Neural progenitor cell (in vitro differentiated cells): ENCODE measurements at regions not wholly inside any gene's neighbourhood (a gene's known extent, or its start where the extent isn't known, plus 50 kb on each side); places are given as distances from the start of the nearest gene placed in this dataset.
A peak's percentile ranks its signal among the peaks of the same experiment; 100 is the strongest.

Source experiments
- DNase-seq: peaks from one replicate; pipeline ENCODE4 v3.0.0-alpha.2; 2016; ENCODE audit warnings: low spot score
- H2AFZ ChIP-seq: fragments of 200-600 bp; sonication (generic); replicated peaks from 2 replicates; pipeline ENCODE4 v1.6.1; 2016; ENCODE audit warnings: antibody characterized with exemption
- H3F3A ChIP-seq: fragments of 200-600 bp; sonication (generic); 2 replicates; pipeline ENCODE4 v1.6.1; 2016; ENCODE audit warnings: antibody characterized with exemption, low read depth
- H3K27ac ChIP-seq: fragments of 200-600 bp; sonication (generic); 2 replicates; pipeline ENCODE4 v1.5.1; 2016; ENCODE audit warnings: mild to moderate bottlenecking
- H3K27me3 ChIP-seq: fragments of 200-600 bp; sonication (generic); 2 replicates; pipeline ENCODE4 v1.6.1; 2016; ENCODE audit warnings: mild to moderate bottlenecking, moderate library complexity
- H3K36me3 ChIP-seq: fragments of 200-600 bp; sonication (generic); 2 replicates; pipeline ENCODE4 v1.5.1; 2016
- H3K4me1 ChIP-seq: fragments of 200-600 bp; sonication (generic); 2 replicates; pipeline ENCODE4 v1.6.1; 2016; ENCODE audit warnings: mixed run types
- H3K4me2 ChIP-seq: fragments of 200-600 bp; sonication (generic); 2 replicates; pipeline ENCODE4 v1.6.1; 2016
- H3K4me3 ChIP-seq: fragments of 200-600 bp; sonication (generic); 2 replicates; pipeline ENCODE4 v1.5.1; 2016
- H3K79me2 ChIP-seq: fragments of 200-600 bp; sonication (generic); 2 replicates; pipeline ENCODE4 v1.6.1; 2016; ENCODE audit warnings: low read depth
- H3K9ac ChIP-seq: fragments of 200-600 bp; sonication (generic); 2 replicates; pipeline ENCODE4 v1.6.1; 2016
- H3K9me3 ChIP-seq: fragments of 200-600 bp; sonication (generic); 2 replicates; pipeline ENCODE4 v1.5.1; 2016; ENCODE audit warnings: low read depth
- H4K20me1 ChIP-seq: fragments of 200-600 bp; sonication (generic); 2 replicates; pipeline ENCODE4 v1.6.1; 2016; ENCODE audit warnings: low read depth
- H3K27ac Mint-ChIP-seq: 3 replicates; pipeline ENCODE4 v1.8.0; 2021; ENCODE audit warnings: mixed read lengths
- H3K27me3 Mint-ChIP-seq: 2 replicates; pipeline ENCODE4 v1.8.0; 2022; ENCODE audit warnings: low read depth, mild to moderate bottlenecking, inconsistent platforms, moderate library complexity, mixed read lengths; ENCODE audit not compliant: insufficient read depth
- H3K36me3 Mint-ChIP-seq: 3 replicates; pipeline ENCODE4 v1.8.0; 2021; ENCODE audit warnings: mixed read lengths
- H3K4me1 Mint-ChIP-seq: 3 replicates; pipeline ENCODE4 v1.8.0; 2021; ENCODE audit warnings: mixed read lengths
- H3K4me3 Mint-ChIP-seq: 3 replicates; pipeline ENCODE4 v1.8.0; 2021; ENCODE audit warnings: mild to moderate bottlenecking, moderate library complexity, mixed read lengths
- H3K9me3 Mint-ChIP-seq: 3 replicates; pipeline ENCODE4 v1.8.0; 2020; ENCODE audit warnings: mixed read lengths
- CTCF ChIP-seq: fragments of 200-600 bp; sonication (generic); IDR thresholded peaks from 2 replicates; pipeline ENCODE4 v1.5.1; 2017; ENCODE audit warnings: antibody characterized with exemption, mild to moderate bottlenecking
- EZH2 ChIP-seq: fragments of 200-600 bp; sonication (generic); IDR thresholded peaks from 2 replicates; pipeline ENCODE4 v1.6.1; 2017; ENCODE audit warnings: antibody characterized with exemption, mild to moderate bottlenecking, moderate library complexity
- EZH2phosphoT487 ChIP-seq: fragments of 200-600 bp; sonication (generic); IDR thresholded peaks from 2 replicates; pipeline ENCODE4 v1.6.1; 2017; ENCODE audit warnings: antibody characterized with exemption

GRCh38 chr12:33586576-33586975, 147.0 kb upstream of the SYT10 start:
- H3K4me2 ChIP-seq = no peak overlapping the region
- Mint-ChIP-seq H3K4me1 (peaks cover 42% of the 10 kb centered on the region), H3K27me3 (peaks cover 2% of the 10 kb centered on the region), H3K9me3 (peaks cover 6% of the 10 kb centered on the region), H3K4me3 (peak overlapping the region; percentile 13), H3K27ac (no peak overlapping the region), H3K36me3 (no peaks in the 10 kb centered on the region)
- H3K79me2 ChIP-seq = no peaks in the 10 kb centered on the region
- no peaks in the 10 kb centered on the region for H3K27me3 ChIP-seq
- H3K4me1 ChIP-seq = peaks cover 24% of the 10 kb centered on the region
- no peak overlapping the region for H3K9ac ChIP-seq
- no peaks in the 10 kb centered on the region for H4K20me1 ChIP-seq
- peaks cover 17% of the 10 kb centered on the region for H3F3A ChIP-seq
- H3K36me3 ChIP-seq = no peaks in the 10 kb centered on the region
- H3K4me3 ChIP-seq = no peak overlapping the region
- no peaks in the 10 kb centered on the region for H3K9me3 ChIP-seq
- H3K27ac ChIP-seq = no peak overlapping the region
- H2AFZ ChIP-seq = no peak overlapping the region
- no peak for TF ChIP-seq EZH2phosphoT487
- no peak for TF ChIP-seq CTCF
- TF ChIP-seq EZH2 = no peak
- no peak for DNase-seq

- Histone ChIP-seq H2AFZ (no peak overlapping the region), H3K79me2 (no peaks in the 10 kb centered on the region), H3F3A (peaks cover 17% of the 10 kb centered on the region), H3K27me3 (no peaks in the 10 kb centered on the region), H3K27ac (no peak overlapping the region), H3K4me3 (no peak overlapping the region), H3K4me1 (peaks cover 24% of the 10 kb centered on the region), H3K9me3 (no peaks in the 10 kb centered on the region), H3K9ac (no peak overlapping the region), H4K20me1 (no peaks in the 10 kb centered on the region), H3K4me2 (peak overlapping the region; percentile 11), H3K36me3 (no peaks in the 10 kb centered on the region)
- H3K9me3 Mint-ChIP-seq = peaks cover 6% of the 10 kb centered on the region
- DNase-seq = no peak
- H3K27ac Mint-ChIP-seq = peak overlapping the region; percentile 19
- H3K27me3 Mint-ChIP-seq = peaks cover 2% of the 10 kb centered on the region
- no peak overlapping the region for H3K4me3 Mint-ChIP-seq
- TF ChIP-seq EZH2phosphoT487 (no peak), CTCF (no peak), EZH2 (no peak)
- peaks cover 34% of the 10 kb centered on the region for H3K4me1 Mint-ChIP-seq
- H3K36me3 Mint-ChIP-seq = no peaks in the 10 kb centered on the region
Observed at GRCh38 chr12:33587354-33587753, 147.7 kb upstream of the SYT10 start.

- TF ChIP-seq EZH2phosphoT487 (no peak), EZH2 (no peak), CTCF (no peak)
- Mint-ChIP-seq H3K27me3 (peaks cover 2% of the 10 kb centered on the region), H3K9me3 (peaks cover 6% of the 10 kb centered on the region), H3K4me3 (peak overlapping the region; percentile 10), H3K36me3 (no peaks in the 10 kb centered on the region), H3K27ac (peak overlapping the region; percentile 53), H3K4me1 (peaks cover 32% of the 10 kb centered on the region)
- H3K27me3 ChIP-seq = no peaks in the 10 kb centered on the region
- H3K4me2 ChIP-seq = peak overlapping the region; percentile 49
- no peak overlapping the region for H2AFZ ChIP-seq
- H3K4me3 ChIP-seq = no peak overlapping the region
- H3F3A ChIP-seq = peaks cover 17% of the 10 kb centered on the region
- no peaks in the 10 kb centered on the region for H3K36me3 ChIP-seq
- peaks cover 24% of the 10 kb centered on the region for H3K4me1 ChIP-seq
- no peaks in the 10 kb centered on the region for H3K9me3 ChIP-seq
- DNase-seq = peak; percentile 66
- no peaks in the 10 kb centered on the region for H3K79me2 ChIP-seq
- H3K27ac ChIP-seq = no peak overlapping the region
- H3K9ac ChIP-seq = no peak overlapping the region
- no peaks in the 10 kb centered on the region for H4K20me1 ChIP-seq
Observed at GRCh38 chr12:33587784-33588712, 148.4 kb upstream of the SYT10 start.
